Osteocyte (in vitro differentiated cells): ENCODE measurements at regions not wholly inside any gene's neighbourhood (a gene's known extent, or its start where the extent isn't known, plus 50 kb on each side); places are given as distances from the start of the nearest gene placed in this dataset.

Source experiments
- DNase-seq: peaks from one replicate; pipeline ENCODE4 v3.0.0; 2021; ENCODE audit warnings: mixed read lengths; ENCODE audit not compliant: unreplicated experiment; ENCODE audit errors: extremely low spot score
- H3K27ac Mint-ChIP-seq: one replicate; pipeline ENCODE4 v1.8.0; 2021; ENCODE audit warnings: mild to moderate bottlenecking, mixed read lengths; ENCODE audit not compliant: unreplicated experiment
- H3K27me3 Mint-ChIP-seq: one replicate; pipeline ENCODE4 v1.8.0; 2021; ENCODE audit warnings: mixed read lengths; ENCODE audit not compliant: unreplicated experiment
- H3K36me3 Mint-ChIP-seq: one replicate; pipeline ENCODE4 v1.8.0; 2021; ENCODE audit warnings: mixed read lengths; ENCODE audit not compliant: unreplicated experiment
- H3K4me1 Mint-ChIP-seq: one replicate; pipeline ENCODE4 v1.8.0; 2021; ENCODE audit warnings: mixed read lengths; ENCODE audit not compliant: unreplicated experiment
- H3K4me3 Mint-ChIP-seq: one replicate; pipeline ENCODE4 v1.8.0; 2021; ENCODE audit warnings: mild to moderate bottlenecking, moderate library complexity, mixed read lengths; ENCODE audit not compliant: unreplicated experiment
- H3K9me3 Mint-ChIP-seq: one replicate; pipeline ENCODE4 v1.8.0; 2021; ENCODE audit warnings: mixed read lengths; ENCODE audit not compliant: unreplicated experiment
- TF ChIP-seq, protein P1 (sequence below): fragments of 200-600 bp; sonication (generic); IDR thresholded peaks from 2 replicates; pipeline ENCODE4 v1.5.0; 2021; ENCODE audit warnings: antibody characterized with exemption, mild to moderate bottlenecking, moderate library complexity

GRCh38 chr12:17322090-17322489 is 716.1 kb upstream of the LMO3 start:
- Mint-ChIP-seq H3K9me3 (peaks cover 40% of the 10 kb centered on the region), H3K27ac (no peak overlapping the region), H3K36me3 (no peaks in the 10 kb centered on the region), H3K27me3 (no peaks in the 10 kb centered on the region), H3K4me1 (no peaks in the 10 kb centered on the region), H3K4me3 (no peak overlapping the region)
- TF ChIP-seq, protein P1, sequence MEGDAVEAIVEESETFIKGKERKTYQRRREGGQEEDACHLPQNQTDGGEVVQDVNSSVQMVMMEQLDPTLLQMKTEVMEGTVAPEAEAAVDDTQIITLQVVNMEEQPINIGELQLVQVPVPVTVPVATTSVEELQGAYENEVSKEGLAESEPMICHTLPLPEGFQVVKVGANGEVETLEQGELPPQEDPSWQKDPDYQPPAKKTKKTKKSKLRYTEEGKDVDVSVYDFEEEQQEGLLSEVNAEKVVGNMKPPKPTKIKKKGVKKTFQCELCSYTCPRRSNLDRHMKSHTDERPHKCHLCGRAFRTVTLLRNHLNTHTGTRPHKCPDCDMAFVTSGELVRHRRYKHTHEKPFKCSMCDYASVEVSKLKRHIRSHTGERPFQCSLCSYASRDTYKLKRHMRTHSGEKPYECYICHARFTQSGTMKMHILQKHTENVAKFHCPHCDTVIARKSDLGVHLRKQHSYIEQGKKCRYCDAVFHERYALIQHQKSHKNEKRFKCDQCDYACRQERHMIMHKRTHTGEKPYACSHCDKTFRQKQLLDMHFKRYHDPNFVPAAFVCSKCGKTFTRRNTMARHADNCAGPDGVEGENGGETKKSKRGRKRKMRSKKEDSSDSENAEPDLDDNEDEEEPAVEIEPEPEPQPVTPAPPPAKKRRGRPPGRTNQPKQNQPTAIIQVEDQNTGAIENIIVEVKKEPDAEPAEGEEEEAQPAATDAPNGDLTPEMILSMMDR = no peak
- no peak for DNase-seq

DNA sequence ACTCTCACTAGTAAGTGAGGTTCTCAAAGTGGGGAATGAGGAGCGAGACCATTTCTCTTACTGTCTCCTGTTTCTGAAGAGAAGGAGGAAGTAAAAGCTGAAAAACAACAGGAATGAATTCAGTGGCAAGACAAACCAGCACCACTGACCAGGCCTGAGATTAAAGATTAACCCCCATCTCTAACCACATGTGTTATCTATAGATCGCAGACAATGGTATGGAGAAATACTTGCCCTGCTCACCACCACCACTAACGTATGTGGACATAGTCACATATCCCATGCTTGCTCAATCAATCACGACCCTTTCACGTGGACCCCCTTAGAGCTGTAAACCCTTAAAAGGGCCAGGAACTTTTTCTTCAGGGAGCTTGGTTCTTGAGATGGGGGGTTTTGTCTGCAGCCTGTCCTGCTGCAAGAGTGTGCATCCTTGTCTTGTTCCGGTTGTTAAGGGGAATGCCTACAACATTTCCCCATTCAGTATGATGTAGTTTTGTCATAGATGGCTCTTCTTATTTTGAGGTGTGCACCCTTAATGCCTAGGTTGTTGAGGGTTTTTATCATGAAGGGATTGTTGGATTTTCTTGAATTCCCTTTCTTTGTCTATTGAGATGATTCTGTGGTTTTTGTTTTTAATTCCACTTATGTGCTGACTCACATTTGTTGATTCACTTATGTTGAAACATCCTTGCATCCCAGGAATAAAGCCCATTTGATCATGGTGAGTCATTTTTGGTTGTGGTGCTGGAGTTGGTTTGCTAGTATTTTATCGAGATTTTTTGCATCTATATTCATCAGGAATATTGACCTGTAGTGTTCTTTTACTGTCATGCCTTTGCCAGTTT is 698.8 kb upstream of the LMO3 start:
- H3K4me1 Mint-ChIP-seq = no peaks in the 10 kb centered on the region
- H3K4me3 Mint-ChIP-seq = no peak overlapping the region
- H3K36me3 Mint-ChIP-seq = no peaks in the 10 kb centered on the region
- no peaks in the 10 kb centered on the region for H3K27me3 Mint-ChIP-seq
- TF ChIP-seq, protein P1 = no peak
- no peak overlapping the region for H3K27ac Mint-ChIP-seq
- DNase-seq = no peak
- H3K9me3 Mint-ChIP-seq = peaks cover 26% of the 10 kb centered on the region

DNA sequence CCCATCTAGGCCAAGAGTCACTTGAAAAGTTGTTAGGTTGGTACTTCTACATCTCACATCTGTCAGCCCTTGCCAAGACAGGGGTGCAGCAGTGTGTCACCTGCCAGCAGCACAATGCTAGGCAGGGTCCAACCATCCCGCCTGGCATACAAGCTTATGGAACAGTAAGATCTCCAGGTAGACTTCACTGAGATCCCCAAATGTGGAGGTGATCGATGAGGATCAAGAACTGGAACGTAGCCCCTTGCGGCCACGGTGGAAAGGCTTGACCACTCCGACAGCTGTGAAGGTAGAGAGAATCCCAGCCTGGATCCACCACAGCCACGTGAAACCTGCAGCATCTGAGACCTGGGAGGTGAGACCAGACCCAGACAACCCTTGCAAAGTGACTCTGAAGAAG is 696.0 kb upstream of the LMO3 start:
- no peak overlapping the region for H3K27ac Mint-ChIP-seq
- no peaks in the 10 kb centered on the region for H3K4me1 Mint-ChIP-seq
- no peak overlapping the region for H3K4me3 Mint-ChIP-seq
- TF ChIP-seq, protein P1 = no peak
- H3K36me3 Mint-ChIP-seq = no peaks in the 10 kb centered on the region
- DNase-seq = peak; percentile 53
- H3K9me3 Mint-ChIP-seq = peaks cover 38% of the 10 kb centered on the region
- H3K27me3 Mint-ChIP-seq = no peaks in the 10 kb centered on the region

DNA sequence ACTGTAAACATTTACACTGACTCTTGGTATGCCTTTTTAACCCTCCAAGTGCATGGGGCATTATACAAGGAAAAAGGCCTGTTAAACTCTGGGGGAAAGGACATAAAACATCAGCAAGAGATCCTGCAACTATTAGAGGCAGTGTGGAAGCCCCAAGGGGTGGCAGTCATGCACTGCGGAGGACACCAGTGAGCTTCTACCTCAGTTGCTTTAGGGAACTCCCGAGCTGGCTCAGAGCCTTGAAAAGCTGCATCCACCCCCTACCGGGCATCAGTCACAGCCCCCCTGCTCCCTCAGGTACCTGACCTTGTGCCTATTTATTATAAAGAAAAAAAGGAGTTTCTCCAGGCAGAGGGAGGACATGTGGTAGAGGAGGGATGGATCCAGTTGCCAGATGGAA is 695.6 kb upstream of the LMO3 start:
- no peaks in the 10 kb centered on the region for H3K4me1 Mint-ChIP-seq
- no peaks in the 10 kb centered on the region for H3K27me3 Mint-ChIP-seq
- peaks cover 40% of the 10 kb centered on the region for H3K9me3 Mint-ChIP-seq
- H3K4me3 Mint-ChIP-seq = no peak overlapping the region
- H3K36me3 Mint-ChIP-seq = no peaks in the 10 kb centered on the region
- TF ChIP-seq, protein P1 = no peak
- no peak overlapping the region for H3K27ac Mint-ChIP-seq
- peak; percentile 71 for DNase-seq

- H3K36me3 Mint-ChIP-seq = no peaks in the 10 kb centered on the region
- DNase-seq = no peak
- TF ChIP-seq, protein P1 = no peak
- no peaks in the 10 kb centered on the region for H3K4me1 Mint-ChIP-seq
- no peak overlapping the region for H3K4me3 Mint-ChIP-seq
- H3K27ac Mint-ChIP-seq = no peak overlapping the region
- no peaks in the 10 kb centered on the region for H3K27me3 Mint-ChIP-seq
- peaks cover 46% of the 10 kb centered on the region for H3K9me3 Mint-ChIP-seq
Observed at GRCh38 chr12:17296882-17297281, 690.9 kb upstream of the LMO3 start.
